ENCODE measurements at regions not wholly inside any gene's neighbourhood (a gene's known extent, or its start where the extent isn't known, plus 50 kb on each side); places are given as distances from the start of the nearest gene placed in this dataset.

GRCh38 chr13:22463089-22463488 lies 717.7 kb upstream of the SGCG start:
- in situ Hi-C loops (cut with MboI; ENCODE audit: low sequenced_read_pairs), result no loop called here

DNA sequence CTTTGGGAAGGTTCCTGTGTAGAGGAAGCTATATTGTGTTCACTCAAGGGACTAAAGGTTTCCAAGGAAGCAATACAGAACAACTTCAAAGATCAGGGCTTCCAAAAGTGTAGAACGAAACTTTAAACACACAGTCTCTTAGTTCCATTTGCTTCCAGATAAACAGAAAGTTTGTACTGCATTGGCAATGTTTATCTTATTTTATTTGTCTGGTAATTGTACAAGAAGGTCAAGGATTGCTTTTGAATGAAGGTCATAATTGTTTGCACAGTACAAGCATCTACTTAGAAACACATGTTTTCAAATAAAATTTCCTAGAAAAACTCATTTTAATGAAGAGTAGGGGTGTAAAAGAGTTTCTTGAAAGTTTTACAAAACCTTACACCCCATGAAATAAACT lies 712.7 kb upstream of the SGCG start:
- in situ Hi-C loops (cut with MboI; ENCODE audit: low sequenced_read_pairs), result no loop called here

GRCh38 chr13:22468824-22469223 lies 712.0 kb upstream of the SGCG start:
- in situ Hi-C loops (cut with MboI; ENCODE audit: low sequenced_read_pairs), result no loop called here

DNA sequence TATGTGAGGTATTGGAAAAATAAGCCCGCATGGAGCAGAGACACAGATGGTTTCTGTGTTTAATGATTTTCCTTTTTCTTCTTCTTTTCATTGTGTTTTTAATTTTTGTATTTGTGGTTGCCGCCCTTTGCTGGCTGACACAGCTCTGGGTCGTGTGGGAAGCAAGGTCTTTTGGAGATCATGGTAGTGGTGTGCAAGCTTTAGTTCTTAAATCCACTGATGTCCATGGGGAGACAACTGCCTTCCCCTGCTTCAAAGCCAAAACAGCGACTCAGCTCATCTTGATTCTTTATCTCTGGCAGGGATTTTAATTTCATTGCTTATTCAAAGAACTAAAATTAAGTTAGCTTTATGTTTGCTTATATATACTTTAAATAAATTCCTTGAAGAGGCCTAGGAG lies 711.3 kb upstream of the SGCG start:
- in situ Hi-C loops (cut with MboI; ENCODE audit: low sequenced_read_pairs), result no loop called here

GRCh38 chr13:22470075-22470474 lies 710.7 kb upstream of the SGCG start:
- in situ Hi-C loops (cut with MboI; ENCODE audit: low sequenced_read_pairs), result no loop called here

GRCh38 chr13:22482496-22483000 lies 698.2 kb upstream of the SGCG start:
- in situ Hi-C loops (cut with MboI; ENCODE audit: low sequenced_read_pairs), result no loop called here

GRCh38 chr13:22483276-22483675 lies 697.5 kb upstream of the SGCG start:
- in situ Hi-C loops (cut with MboI; ENCODE audit: low sequenced_read_pairs), result no loop called here

DNA sequence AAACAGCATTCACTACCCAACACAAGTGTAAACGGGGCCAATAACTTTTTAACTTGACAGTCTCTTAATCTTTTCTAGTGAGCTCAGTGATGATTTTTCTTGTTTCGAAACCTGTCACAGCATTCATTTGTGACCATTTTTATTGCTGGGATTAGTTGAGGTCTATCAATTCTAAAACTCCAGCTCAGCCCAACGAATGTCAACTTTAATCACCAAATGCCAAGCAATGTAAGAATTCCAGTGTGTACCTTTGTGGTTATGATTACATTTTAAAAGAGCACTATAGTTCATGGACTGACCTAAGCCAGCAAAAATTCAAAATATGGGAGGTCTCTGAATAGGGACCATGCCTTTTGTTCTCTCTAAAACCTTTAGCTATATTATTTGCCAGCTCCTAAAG lies 694.3 kb upstream of the SGCG start:
- in situ Hi-C loops (cut with MboI; ENCODE audit: low sequenced_read_pairs), result no loop called here

DNA sequence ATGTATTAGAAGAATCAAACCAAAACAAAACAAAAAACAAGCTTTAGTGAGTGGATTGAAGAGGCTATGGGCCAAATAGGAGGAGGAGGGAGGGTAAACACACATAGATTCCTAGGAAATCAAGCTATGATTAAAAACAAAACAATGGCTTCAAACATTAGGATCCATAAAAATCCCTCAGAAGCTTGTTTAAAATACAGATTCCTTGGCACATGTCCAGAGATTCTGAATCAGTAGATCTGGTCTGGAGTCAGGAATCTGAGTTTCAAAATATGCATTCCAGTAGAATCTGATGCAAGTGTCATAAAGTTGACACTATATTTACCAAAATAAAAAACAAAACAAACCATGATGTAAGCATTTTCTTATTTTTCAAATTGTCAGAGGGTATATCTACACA lies 692.8 kb upstream of the SGCG start:
- in situ Hi-C loops (cut with MboI; ENCODE audit: low sequenced_read_pairs), result no loop called here

DNA sequence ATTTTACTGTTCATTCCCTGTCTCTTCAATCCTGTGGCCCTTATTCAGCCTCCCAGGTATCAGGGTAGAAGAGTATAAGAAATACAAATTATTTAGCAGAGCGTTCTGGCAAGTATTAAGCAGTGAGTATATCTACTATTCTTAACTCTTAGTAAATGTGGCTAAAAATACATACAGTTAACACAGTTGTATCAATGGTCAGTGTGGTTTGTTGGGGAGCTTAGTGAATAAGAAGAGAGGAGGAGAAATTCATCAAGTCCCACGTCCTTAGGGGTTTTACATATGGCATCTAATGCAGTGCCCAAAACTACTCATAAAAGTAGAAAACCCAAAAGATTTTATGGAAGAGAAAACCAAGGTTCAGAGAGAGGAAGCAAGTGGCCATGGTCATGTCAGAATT lies 691.0 kb upstream of the SGCG start:
- in situ Hi-C loops (cut with MboI; ENCODE audit: low sequenced_read_pairs), result no loop called here

- in situ Hi-C loops (cut with MboI; ENCODE audit: low sequenced_read_pairs), result no loop called here
Observed at GRCh38 chr13:22495819-22496218, 685.0 kb upstream of the SGCG start.

DNA sequence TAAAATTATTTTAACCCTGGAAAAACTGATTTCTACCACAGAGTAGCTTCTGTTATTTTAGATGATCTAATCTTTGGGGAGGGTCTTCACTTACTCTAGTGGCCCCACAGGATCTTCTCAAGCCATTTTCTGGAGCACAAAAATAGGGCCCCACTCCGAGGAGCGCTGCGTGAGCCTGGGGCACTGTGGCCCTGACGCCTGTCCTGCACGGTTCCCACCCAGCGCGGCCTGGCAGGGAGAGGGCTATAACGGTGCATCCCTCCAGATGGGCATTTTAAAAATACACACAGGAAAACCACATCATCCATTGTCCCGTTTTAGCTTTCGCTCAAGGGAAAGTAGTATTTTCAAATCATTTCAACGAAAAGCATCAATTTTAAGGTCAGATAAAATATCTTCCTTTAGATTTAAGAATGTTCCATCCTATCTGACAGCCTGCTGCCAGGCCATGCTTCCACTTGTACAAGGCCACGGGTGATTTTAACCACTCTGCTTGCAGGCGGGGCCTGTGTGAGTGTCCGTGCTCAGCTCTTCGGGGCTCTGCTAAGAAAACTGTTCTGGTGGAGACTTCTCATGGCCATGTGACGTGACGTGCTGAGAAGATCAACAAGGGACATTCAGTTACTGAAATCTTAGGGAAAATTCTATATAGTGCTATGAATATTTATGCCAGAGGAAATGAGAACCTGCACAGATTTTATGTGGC lies 683.8 kb upstream of the SGCG start:
- in situ Hi-C loops (cut with MboI; ENCODE audit: low sequenced_read_pairs), result no loop called here

- in situ Hi-C loops (cut with MboI; ENCODE audit: low sequenced_read_pairs), result no loop called here
Observed at GRCh38 chr13:22497991-22498780, 682.6 kb upstream of the SGCG start.

- in situ Hi-C loops (cut with MboI; ENCODE audit: low sequenced_read_pairs), result no loop called here
Observed at GRCh38 chr13:22499919-22500318, 680.9 kb upstream of the SGCG start.

GRCh38 chr13:22505489-22505888 lies 675.3 kb upstream of the SGCG start:
- in situ Hi-C loops (cut with MboI; ENCODE audit: low sequenced_read_pairs), result no loop called here

- in situ Hi-C loops (cut with MboI; ENCODE audit: low sequenced_read_pairs), result no loop called here
Observed at GRCh38 chr13:22506096-22506691, 674.6 kb upstream of the SGCG start.

GRCh38 chr13:22517544-22517943 lies 663.2 kb upstream of the SGCG start:
- in situ Hi-C loops (cut with MboI; ENCODE audit: low sequenced_read_pairs), result no loop called here

DNA sequence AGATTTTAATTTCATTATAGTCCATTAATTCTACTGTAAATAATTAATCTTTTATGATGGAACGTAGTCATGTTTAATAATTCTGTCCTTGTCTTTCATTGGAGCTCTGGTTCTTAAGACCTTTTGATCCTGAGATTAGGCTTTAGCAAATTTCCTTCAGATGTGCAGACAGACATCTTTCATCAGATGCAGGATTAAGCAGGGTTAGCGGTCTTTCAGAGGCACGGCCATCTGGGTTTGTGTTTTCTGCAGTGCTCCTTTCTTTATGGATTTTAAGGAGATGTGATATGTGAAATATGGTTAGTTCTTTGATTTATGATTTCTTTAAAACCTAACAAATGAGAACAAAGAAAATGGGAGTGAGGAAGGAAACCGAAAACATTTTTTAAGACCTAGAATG lies 643.9 kb upstream of the SGCG start:
- in situ Hi-C loops (cut with MboI; ENCODE audit: low sequenced_read_pairs), result no loop called here

GRCh38 chr13:22538400-22538799 lies 642.4 kb upstream of the SGCG start:
- in situ Hi-C loops (cut with MboI; ENCODE audit: low sequenced_read_pairs), result no loop called here

DNA sequence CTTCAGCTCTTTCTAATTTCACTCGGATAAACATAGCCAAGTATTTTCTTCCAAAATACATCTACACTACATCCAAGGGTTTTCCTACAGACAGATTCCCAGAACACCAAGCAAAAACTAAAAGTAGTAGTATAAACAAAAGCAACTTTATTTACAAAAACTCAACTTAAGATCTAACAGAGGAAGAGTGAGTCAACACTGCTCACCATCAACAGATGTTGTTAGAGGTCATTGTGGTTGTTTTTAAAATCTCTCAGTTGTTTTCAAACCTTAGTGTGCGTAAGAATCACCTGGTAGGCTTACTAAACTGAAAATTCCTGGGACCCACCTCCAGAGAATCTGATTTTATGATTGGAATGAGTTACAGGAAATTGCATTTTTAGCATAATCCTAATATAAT lies 631.7 kb upstream of the SGCG start:
- in situ Hi-C loops (cut with MboI; ENCODE audit: low sequenced_read_pairs), result no loop called here

GRCh38 chr13:22561581-22561980 lies 619.2 kb upstream of the SGCG start:
- in situ Hi-C loops (cut with MboI; ENCODE audit: low sequenced_read_pairs), result no loop called here

GRCh38 chr13:22562116-22562515 lies 618.7 kb upstream of the SGCG start:
- in situ Hi-C loops (cut with MboI; ENCODE audit: low sequenced_read_pairs), result no loop called here

Data from HL-60/S4 treated with retinoic acid at 250 ng/mL for 4 days and 3 days (cell line).